Liver (tissue), 8 donors: ENCODE measurements at regions not wholly inside any gene's neighbourhood (a gene's known extent, or its start where the extent isn't known, plus 50 kb on each side); places are given as distances from the start of the nearest gene placed in this dataset.

Experiments
- DNase-seq: peaks from one replicate; pipeline ENCODE4 v3.0.0-alpha.2; 2017; ENCODE audit warnings: low spot score
- H3K27ac ChIP-seq, 2 donors: one replicate each; pipeline ENCODE4 v1.7.0; 2013; ENCODE audit warnings: inconsistent platforms in 2 of 2, low read length in 2 of 2, control low read depth in 1 of 2, low read depth in 1 of 2, mild to moderate bottlenecking in 1 of 2
- H3K27me3 ChIP-seq, 4 donors: one replicate each; pipeline versions ENCODE4 v1.6.1 to v1.7.0; 2013; ENCODE audit warnings: low read length in 3 of 4, inconsistent platforms in 1 of 4, mild to moderate bottlenecking in 1 of 4, moderate library complexity in 1 of 4; ENCODE audit not compliant: control insufficient read depth in 4 of 4, insufficient read depth in 4 of 4
- H3K36me3 ChIP-seq, 4 donors: one replicate each; pipeline versions ENCODE4 v1.6.1 to v1.7.0; 2013; ENCODE audit warnings: low read length in 3 of 4, mild to moderate bottlenecking in 3 of 4, low read depth in 1 of 4, moderate library complexity in 1 of 4; ENCODE audit not compliant: control insufficient read depth in 4 of 4, insufficient read depth in 3 of 4
- H3K4me1 ChIP-seq, 4 donors: one replicate each; pipeline versions ENCODE4 v1.6.1 to v1.7.0; 2013; ENCODE audit warnings: low read length in 3 of 4, mild to moderate bottlenecking in 3 of 4, moderate library complexity in 1 of 4; ENCODE audit not compliant: control insufficient read depth in 4 of 4, insufficient read depth in 4 of 4
- H3K4me3 ChIP-seq, 3 donors: one replicate each; pipeline versions ENCODE4 v1.6.1 to v1.7.0; 2013; ENCODE audit warnings: low read length in 3 of 3, control low read depth in 1 of 3, low read depth in 1 of 3, mild to moderate bottlenecking in 1 of 3
- H3K9ac ChIP-seq, 2 donors: one replicate each; pipeline ENCODE4 v1.7.0; 2013; ENCODE audit warnings: low read length in 2 of 2, mild to moderate bottlenecking in 2 of 2, moderate library complexity in 2 of 2, control low read depth in 1 of 2, low read depth in 1 of 2
- H3K9me3 ChIP-seq, 4 donors: one replicate each; pipeline versions ENCODE4 v1.6.1 to v1.7.0; 2013; ENCODE audit warnings: low read length in 3 of 4; ENCODE audit not compliant: control insufficient read depth in 4 of 4
- EGR1 ChIP-seq, 2 donors: IDR thresholded peaks; 2 replicates each; pipeline ENCODE4 v1.6.1; 2016 to 2018; ENCODE audit warnings: antibody characterized with exemption in 2 of 2, low read depth in 2 of 2
- FOXA1 ChIP-seq: IDR thresholded peaks from 2 replicates; pipeline ENCODE4 v1.6.1; 2016; ENCODE audit warnings: antibody characterized with exemption
- FOXA2 ChIP-seq: IDR thresholded peaks from 2 replicates; pipeline ENCODE4 v1.6.1; 2016; ENCODE audit warnings: antibody characterized with exemption
- GABPA ChIP-seq, 2 donors: IDR thresholded peaks in 1 of 2; conservative IDR thresholded peaks in 1 of 2; 2 replicates each; pipeline ENCODE4 v1.6.1; 2016; ENCODE audit warnings: antibody characterized with exemption in 2 of 2, mild to moderate bottlenecking in 1 of 2, moderate library complexity in 1 of 2
- HNF4G ChIP-seq: IDR thresholded peaks from 2 replicates; pipeline ENCODE4 v1.6.1; 2016; ENCODE audit warnings: antibody characterized with exemption
- JUND ChIP-seq, 2 donors: IDR thresholded peaks; 2 replicates each; pipeline ENCODE4 v1.6.1; 2016; ENCODE audit warnings: antibody characterized with exemption in 2 of 2
- RAD21 ChIP-seq, 2 donors: IDR thresholded peaks; 2 replicates each; pipeline ENCODE4 v1.6.1; 2016; ENCODE audit warnings: antibody characterized with exemption in 2 of 2, mild to moderate bottlenecking in 2 of 2
- RXRA ChIP-seq, 2 donors: IDR thresholded peaks; 2 replicates each; pipeline ENCODE4 v1.6.1; 2017 to 2018; ENCODE audit warnings: antibody characterized with exemption in 2 of 2, mild to moderate bottlenecking in 1 of 2
- SP1 ChIP-seq: IDR thresholded peaks from 2 replicates; pipeline ENCODE4 v1.6.1; 2018; ENCODE audit warnings: antibody characterized with exemption, mild to moderate bottlenecking
- TAF1 ChIP-seq: conservative IDR thresholded peaks from 2 replicates; pipeline ENCODE4 v1.6.1; 2016; ENCODE audit warnings: antibody characterized with exemption, mild to moderate bottlenecking
- YY1 ChIP-seq: IDR thresholded peaks from 2 replicates; pipeline ENCODE4 v1.6.1; 2016; ENCODE audit warnings: antibody characterized with exemption, mild to moderate bottlenecking
- WGBS: extraction: QIAGEN DNeasy Blood & Tissue Kit; methylation state at CpG from one replicate; pipeline ENCODE4 v1.1.7; 2013; 5-methylcytosine and 5-hydroxymethylcytosine counted together
- TF ChIP-seq, protein P1 (sequence below): IDR thresholded peaks from 2 replicates; pipeline ENCODE4 v1.6.1; 2016; ENCODE audit warnings: antibody characterized with exemption, mild to moderate bottlenecking
- TF ChIP-seq, protein P2 (sequence below): IDR thresholded peaks from 2 replicates; pipeline ENCODE4 v1.6.1; 2016; ENCODE audit warnings: antibody characterized with exemption
- TF ChIP-seq, protein P3 (sequence below): IDR thresholded peaks from 2 replicates; pipeline ENCODE4 v1.6.1; 2016; ENCODE audit warnings: antibody characterized with exemption
- TF ChIP-seq, protein P4 (sequence below): fragments of 150-350 bp; IDR thresholded peaks from 2 replicates; pipeline ENCODE4 v1.5.1; 2017; ENCODE audit warnings: improper control_type of control experiment, low read depth, low read length; ENCODE audit not compliant: missing input control
- TF ChIP-seq, protein P5 (sequence below): IDR thresholded peaks from 2 replicates; pipeline ENCODE4 v1.6.1; 2016; ENCODE audit warnings: antibody characterized with exemption
- donor health status: healthy.
- donor health status: healthy.
- donor health status: healthy.
- donor health status: healthy.
- donor health status: healthy.

DNA sequence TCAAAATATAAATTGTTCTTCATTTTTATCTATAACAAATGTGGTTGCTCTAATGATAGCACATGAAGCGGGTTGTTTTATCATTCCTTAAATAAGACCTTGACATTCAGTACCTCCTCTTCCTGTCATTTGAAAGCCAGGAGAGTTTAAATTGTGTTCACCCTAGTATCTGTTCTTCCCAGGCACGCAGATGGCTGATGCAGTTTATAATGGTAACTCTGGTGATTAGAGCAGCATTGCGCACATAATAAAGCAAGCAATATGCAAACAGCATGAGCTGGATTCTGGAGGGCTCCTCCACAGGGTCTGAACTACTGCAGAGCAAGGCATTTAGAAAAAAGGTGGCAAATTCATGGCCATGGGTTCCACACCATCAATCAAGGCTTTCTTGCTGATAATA, 307.8 kb downstream of the ENC1 start:
- no peak overlapping the region for H3K27ac ChIP-seq
- no peaks in the 10 kb centered on the region for H3K36me3 ChIP-seq
- no peak overlapping the region for H3K9ac ChIP-seq
- WGBS = 89% methylated on average over 3 of the region's 3 CpGs
- no peaks in the 10 kb centered on the region for H3K9me3 ChIP-seq
- H3K27me3 ChIP-seq = no peaks in the 10 kb centered on the region
- no peaks in the 10 kb centered on the region for H3K4me1 ChIP-seq
- no peak for TF ChIP-seq SP1
- TF ChIP-seq YY1 = no peak
- TF ChIP-seq RXRA (IDR thresholded peaks at IDR 0.05) = no peak
- no peak for TF ChIP-seq JUND (IDR thresholded peaks at IDR 0.05)
- TF ChIP-seq, protein P1, sequence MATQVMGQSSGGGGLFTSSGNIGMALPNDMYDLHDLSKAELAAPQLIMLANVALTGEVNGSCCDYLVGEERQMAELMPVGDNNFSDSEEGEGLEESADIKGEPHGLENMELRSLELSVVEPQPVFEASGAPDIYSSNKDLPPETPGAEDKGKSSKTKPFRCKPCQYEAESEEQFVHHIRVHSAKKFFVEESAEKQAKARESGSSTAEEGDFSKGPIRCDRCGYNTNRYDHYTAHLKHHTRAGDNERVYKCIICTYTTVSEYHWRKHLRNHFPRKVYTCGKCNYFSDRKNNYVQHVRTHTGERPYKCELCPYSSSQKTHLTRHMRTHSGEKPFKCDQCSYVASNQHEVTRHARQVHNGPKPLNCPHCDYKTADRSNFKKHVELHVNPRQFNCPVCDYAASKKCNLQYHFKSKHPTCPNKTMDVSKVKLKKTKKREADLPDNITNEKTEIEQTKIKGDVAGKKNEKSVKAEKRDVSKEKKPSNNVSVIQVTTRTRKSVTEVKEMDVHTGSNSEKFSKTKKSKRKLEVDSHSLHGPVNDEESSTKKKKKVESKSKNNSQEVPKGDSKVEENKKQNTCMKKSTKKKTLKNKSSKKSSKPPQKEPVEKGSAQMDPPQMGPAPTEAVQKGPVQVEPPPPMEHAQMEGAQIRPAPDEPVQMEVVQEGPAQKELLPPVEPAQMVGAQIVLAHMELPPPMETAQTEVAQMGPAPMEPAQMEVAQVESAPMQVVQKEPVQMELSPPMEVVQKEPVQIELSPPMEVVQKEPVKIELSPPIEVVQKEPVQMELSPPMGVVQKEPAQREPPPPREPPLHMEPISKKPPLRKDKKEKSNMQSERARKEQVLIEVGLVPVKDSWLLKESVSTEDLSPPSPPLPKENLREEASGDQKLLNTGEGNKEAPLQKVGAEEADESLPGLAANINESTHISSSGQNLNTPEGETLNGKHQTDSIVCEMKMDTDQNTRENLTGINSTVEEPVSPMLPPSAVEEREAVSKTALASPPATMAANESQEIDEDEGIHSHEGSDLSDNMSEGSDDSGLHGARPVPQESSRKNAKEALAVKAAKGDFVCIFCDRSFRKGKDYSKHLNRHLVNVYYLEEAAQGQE = no peak
- TF ChIP-seq, protein P2, sequence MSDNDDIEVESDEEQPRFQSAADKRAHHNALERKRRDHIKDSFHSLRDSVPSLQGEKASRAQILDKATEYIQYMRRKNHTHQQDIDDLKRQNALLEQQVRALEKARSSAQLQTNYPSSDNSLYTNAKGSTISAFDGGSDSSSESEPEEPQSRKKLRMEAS = no peak
- TF ChIP-seq, protein P3, sequence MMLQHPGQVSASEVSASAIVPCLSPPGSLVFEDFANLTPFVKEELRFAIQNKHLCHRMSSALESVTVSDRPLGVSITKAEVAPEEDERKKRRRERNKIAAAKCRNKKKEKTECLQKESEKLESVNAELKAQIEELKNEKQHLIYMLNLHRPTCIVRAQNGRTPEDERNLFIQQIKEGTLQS = no peak
- TF ChIP-seq FOXA1 = no peak
- TF ChIP-seq, protein P4, sequence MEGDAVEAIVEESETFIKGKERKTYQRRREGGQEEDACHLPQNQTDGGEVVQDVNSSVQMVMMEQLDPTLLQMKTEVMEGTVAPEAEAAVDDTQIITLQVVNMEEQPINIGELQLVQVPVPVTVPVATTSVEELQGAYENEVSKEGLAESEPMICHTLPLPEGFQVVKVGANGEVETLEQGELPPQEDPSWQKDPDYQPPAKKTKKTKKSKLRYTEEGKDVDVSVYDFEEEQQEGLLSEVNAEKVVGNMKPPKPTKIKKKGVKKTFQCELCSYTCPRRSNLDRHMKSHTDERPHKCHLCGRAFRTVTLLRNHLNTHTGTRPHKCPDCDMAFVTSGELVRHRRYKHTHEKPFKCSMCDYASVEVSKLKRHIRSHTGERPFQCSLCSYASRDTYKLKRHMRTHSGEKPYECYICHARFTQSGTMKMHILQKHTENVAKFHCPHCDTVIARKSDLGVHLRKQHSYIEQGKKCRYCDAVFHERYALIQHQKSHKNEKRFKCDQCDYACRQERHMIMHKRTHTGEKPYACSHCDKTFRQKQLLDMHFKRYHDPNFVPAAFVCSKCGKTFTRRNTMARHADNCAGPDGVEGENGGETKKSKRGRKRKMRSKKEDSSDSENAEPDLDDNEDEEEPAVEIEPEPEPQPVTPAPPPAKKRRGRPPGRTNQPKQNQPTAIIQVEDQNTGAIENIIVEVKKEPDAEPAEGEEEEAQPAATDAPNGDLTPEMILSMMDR = no peak
- TF ChIP-seq TAF1 = no peak
- no peak for TF ChIP-seq HNF4G
- no peak for TF ChIP-seq EGR1 (IDR thresholded peaks at IDR 0.05; ENCODE audit: low read depth in 2 of 2)
- TF ChIP-seq, protein P5, sequence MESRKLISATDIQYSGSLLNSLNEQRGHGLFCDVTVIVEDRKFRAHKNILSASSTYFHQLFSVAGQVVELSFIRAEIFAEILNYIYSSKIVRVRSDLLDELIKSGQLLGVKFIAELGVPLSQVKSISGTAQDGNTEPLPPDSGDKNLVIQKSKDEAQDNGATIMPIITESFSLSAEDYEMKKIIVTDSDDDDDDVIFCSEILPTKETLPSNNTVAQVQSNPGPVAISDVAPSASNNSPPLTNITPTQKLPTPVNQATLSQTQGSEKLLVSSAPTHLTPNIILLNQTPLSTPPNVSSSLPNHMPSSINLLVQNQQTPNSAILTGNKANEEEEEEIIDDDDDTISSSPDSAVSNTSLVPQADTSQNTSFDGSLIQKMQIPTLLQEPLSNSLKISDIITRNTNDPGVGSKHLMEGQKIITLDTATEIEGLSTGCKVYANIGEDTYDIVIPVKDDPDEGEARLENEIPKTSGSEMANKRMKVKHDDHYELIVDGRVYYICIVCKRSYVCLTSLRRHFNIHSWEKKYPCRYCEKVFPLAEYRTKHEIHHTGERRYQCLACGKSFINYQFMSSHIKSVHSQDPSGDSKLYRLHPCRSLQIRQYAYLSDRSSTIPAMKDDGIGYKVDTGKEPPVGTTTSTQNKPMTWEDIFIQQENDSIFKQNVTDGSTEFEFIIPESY = no peak
- no peak for TF ChIP-seq RAD21 (IDR thresholded peaks at IDR 0.05)
- TF ChIP-seq GABPA (IDR thresholded peaks at IDR 0.05 in 1 of 2, conservative IDR thresholded peaks at IDR 0.05 in 1 of 2) = no peak
- TF ChIP-seq FOXA2 = no peak
- no peak overlapping the region for H3K4me3 ChIP-seq
- DNase-seq = no peak

DNA sequence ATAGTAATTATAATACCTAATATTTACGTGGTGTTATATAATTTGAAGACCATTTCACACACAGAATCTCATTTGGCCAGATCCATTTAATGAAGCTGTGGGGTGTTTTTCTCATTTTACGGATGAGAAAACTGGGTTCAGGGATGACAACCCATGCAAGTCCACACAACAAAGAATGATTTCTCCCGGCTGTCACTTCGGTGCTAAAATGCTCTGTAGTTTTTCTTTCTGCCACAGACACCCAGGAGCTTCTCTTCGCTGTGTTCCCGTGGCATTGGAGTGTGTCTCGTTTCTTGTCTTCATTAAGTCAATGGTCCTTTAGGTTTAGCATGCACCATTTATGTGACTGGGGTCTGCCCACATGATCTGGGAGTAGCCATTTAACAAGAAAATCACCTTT, 308.5 kb downstream of the ENC1 start:
- no peaks in the 10 kb centered on the region for H3K36me3 ChIP-seq
- no peaks in the 10 kb centered on the region for H3K4me1 ChIP-seq
- WGBS = 94% methylated on average over 7 of the region's 7 CpGs
- no peaks in the 10 kb centered on the region for H3K9me3 ChIP-seq
- TF ChIP-seq FOXA2 = no peak
- H3K27ac ChIP-seq = no peak overlapping the region
- no peak overlapping the region for H3K9ac ChIP-seq
- no peaks in the 10 kb centered on the region for H3K27me3 ChIP-seq
- H3K4me3 ChIP-seq = no peak overlapping the region
- DNase-seq = no peak
